GM18907 (cell line): ENCODE measurements at regions not wholly inside any gene's neighbourhood (a gene's known extent, or its start where the extent isn't known, plus 50 kb on each side); places are given as distances from the start of the nearest gene placed in this dataset.

Experiments
- ATAC-seq: cut with Tn5 transposase; IDR thresholded peaks from one replicate; pipeline ENCODE4 v1.9.1; 2021; ENCODE audit warnings: mild to moderate bottlenecking, moderate library complexity; ENCODE audit not compliant: unreplicated experiment

DNA sequence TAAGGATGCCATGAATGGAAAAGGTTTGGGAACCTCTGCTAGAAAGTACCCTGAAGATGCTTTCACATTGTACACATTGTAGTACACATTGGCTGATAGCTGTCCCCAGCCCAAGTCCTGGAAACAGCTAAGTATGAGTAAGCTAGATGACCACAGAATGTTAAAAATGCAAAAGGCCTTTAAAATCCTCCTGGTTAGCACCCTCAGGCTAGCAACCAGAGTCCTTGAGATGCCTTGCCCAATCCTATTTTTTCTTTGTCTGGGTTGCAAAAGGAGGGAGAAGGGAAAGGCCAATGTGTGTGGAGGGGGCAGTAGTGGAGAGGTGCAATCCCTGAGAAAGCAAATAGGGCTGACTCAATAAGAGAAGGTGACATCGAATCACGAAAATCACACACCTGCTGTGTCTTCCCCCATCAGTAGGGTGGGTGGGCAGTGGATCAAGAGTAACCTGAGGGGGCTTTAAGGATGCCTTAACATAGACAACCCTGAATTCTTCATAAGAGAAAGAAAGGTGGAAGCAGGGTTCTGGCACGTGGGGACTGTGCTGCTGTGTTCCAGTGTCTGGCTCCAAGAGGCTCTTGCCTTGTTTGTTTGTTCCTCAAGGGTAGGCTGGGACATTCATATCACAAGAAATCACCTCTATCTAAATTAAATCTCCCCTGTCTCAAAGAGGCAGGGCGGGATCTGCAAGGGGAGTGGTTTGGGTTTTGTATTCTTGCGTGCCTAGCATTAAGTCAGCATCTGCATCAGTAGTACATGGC is 266.2 kb upstream of the PLXNA2 start:
- ATAC-seq: no peak

- ATAC-seq: no peak
Observed at GRCh38 chr1:208511242-208511860, 267.2 kb upstream of the PLXNA2 start.

- ATAC-seq: no peak
Observed at GRCh38 chr1:208513799-208514198, 269.6 kb upstream of the PLXNA2 start.

GRCh38 chr1:208515129-208515528 is 270.9 kb upstream of the PLXNA2 start:
- ATAC-seq: no peak

GRCh38 chr1:208516780-208517179 is 272.6 kb upstream of the PLXNA2 start:
- no peak for ATAC-seq

- no peak for ATAC-seq
Observed at GRCh38 chr1:208520438-208521099, 276.4 kb upstream of the PLXNA2 start.

DNA sequence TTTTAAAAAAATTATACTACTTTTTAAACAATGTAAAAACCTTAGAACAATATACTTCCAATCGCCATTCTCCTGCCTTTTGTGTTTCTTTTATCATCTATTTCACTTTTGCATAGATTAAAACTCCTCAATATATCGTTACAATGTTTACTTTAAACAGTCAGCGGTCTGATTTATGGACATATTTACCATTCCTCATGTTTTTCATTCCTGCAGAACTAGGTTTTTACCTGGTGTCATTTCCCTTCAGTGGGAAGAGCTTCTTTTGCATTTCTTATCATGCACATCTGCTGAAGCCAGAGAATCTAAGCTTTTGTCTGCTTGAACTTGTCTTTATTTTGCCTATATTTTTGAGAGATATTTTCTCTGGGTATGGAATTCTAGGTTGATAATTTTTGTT is 277.4 kb upstream of the PLXNA2 start:
- ATAC-seq: no peak

DNA sequence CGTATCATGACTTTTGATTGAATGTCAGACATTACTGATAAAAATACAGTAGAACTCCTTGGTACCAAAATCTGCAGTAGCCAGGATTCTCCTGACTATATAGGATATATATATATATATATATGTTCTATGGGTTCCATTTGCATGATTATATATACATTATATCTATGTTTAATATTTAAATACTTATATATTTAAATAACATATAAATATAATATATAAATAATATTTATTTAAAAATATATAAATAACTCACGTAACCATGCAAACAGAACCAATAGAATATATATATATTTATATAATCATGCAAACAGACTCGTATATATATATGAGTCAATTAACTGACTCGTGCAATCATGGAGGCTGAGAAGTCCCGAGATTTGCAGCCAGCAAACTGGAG is 278.8 kb upstream of the PLXNA2 start:
- no peak for ATAC-seq

- ATAC-seq: no peak
Observed at GRCh38 chr1:208524376-208524775, 280.2 kb upstream of the PLXNA2 start.

- ATAC-seq: no peak
Observed at GRCh38 chr1:208524925-208525324, 280.7 kb upstream of the PLXNA2 start.

- no peak for ATAC-seq
Observed at GRCh38 chr1:208525417-208525816, 281.2 kb upstream of the PLXNA2 start.

GRCh38 chr1:208526613-208527125 is 282.5 kb upstream of the PLXNA2 start:
- ATAC-seq: no peak

- no peak for ATAC-seq
Observed at GRCh38 chr1:208527156-208527555, 283.0 kb upstream of the PLXNA2 start.

GRCh38 chr1:208528578-208529240 is 284.5 kb upstream of the PLXNA2 start:
- ATAC-seq: no peak

DNA sequence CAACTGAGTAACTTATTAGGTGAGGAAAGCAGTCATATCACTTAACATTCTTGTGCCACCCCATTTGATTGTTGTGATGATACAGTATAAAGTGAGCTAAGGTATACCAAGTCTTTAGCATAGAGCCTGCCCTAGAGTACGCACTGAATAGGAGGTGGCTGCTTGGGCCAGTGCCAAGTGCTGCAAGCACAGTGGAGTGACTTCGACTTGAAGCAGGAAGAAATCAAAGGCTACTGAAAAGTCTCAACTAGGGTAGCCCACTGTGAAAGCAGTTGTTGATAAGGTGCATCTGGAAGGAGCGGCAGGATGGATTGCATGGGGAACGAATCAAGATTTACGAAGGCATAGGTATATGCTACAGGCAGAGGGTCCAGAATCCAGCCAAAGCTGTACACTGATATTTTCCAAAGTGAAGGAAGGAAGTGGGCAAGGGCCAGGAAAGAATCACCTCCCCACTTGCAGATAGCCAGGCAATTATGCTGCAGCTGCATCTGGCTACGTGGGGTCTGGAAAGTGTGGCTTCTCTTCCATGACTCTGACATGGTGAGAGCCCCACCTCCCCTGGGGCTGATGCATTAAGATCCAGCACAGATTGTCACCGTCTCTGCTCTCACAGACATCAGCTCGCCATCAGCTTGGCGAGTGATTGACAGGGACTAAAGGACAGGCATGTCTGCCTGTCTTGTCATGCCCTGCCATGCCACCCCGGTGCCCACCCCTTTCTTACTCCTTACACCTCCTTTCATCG is 287.0 kb upstream of the PLXNA2 start:
- ATAC-seq: no peak

DNA sequence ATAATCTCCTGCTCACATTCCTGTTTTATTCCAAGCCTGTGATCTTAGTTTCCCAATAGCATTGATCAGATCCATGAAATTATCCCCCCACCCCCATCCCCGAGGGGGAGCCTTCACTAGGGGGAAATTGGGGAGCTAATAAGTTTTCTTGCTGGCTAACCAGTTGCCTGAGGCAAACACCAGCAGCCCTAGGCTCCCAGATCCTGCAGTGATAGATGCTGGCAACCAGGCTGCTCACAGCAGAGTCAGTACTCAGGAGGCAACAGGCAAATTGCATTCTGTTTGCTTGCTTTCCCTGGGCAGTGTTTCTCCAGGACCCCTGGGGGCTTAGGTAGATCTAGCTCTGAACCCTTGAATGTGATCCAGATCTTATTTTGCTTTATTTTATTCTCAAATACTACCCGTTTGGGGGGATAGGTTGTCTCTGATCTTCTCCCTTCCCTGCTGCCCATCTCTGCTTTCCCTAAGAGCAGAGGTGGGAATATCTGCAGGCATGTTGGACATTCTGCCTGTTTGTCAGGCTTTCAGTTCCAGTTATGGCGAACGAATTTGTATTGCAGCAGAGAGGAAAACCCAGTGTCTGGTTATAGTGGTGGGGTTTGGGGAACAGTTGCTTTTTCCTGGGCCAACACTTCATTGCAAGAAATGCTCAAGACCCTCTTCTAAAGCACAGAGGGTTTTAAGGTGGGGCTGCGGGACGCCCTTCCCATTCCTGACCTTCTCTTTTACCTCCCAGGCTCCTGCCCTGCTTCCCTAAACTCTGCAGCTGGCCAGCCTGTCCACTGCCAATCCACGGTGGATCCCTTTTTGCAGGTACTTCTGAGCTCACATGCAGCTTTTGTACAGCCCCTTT is 289.8 kb upstream of the PLXNA2 start:
- no peak for ATAC-seq

- no peak for ATAC-seq
Observed at GRCh38 chr1:208534599-208534897, 290.4 kb upstream of the PLXNA2 start.

GRCh38 chr1:208534979-208535378 is 290.8 kb upstream of the PLXNA2 start:
- no peak for ATAC-seq

DNA sequence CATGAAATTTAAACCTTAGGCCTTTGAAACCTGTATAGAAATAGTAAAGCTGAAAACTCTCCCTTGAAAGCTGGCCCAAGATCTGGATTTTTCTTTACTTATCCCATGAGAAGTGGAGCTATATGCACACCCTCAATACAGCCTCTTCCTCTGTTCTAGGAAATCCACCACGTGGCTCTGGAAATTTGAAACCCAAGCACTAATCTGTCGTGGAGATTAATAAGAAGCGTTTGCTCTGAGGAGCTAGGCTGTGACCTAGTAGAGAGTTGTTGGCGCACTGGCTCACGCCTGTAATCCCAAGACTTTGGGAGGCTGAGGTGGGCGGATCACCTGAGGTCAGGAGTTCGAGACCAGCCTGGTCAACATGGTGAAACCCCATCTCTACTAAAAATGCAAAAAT is 291.3 kb upstream of the PLXNA2 start:
- ATAC-seq: no peak

DNA sequence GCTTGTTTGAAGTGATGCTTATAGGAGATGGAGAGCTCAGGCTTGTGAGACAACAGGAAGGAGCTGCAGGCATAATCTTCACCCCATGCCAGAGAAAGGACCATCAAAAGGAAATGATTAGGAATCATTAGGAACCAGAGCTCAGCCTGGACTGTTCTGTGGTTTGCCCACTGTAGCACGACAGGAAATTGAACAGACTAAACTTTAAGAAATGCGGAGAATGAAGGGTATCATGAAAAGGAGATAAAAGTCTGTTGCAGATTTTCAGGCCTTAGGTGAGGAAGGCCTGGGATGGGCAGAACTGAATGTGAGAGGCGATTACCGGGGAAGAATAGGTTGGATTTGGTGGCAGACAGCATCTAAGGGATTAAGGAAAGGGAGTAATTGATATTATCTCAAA is 292.0 kb upstream of the PLXNA2 start:
- no peak for ATAC-seq
